GM21423 (cell line): ENCODE measurements at regions not wholly inside any gene's neighbourhood (a gene's known extent, or its start where the extent isn't known, plus 50 kb on each side); places are given as distances from the start of the nearest gene placed in this dataset.

ENCODE experiments used
- ATAC-seq: cut with Tn5 transposase; IDR thresholded peaks from one replicate; pipeline ENCODE4 v1.9.1; 2021; ENCODE audit warnings: mild to moderate bottlenecking, moderate library complexity; ENCODE audit not compliant: unreplicated experiment

- ATAC-seq, result no peak
Measured at GRCh38 chr15:88383354-88383753, 83.8 kb downstream of the MRPL46 start.

- ATAC-seq, result no peak
Measured at GRCh38 chr15:88382482-88382983, 84.7 kb downstream of the MRPL46 start.

- no peak for ATAC-seq
Measured at GRCh38 chr15:88378188-88378637, 89.0 kb downstream of the MRPL46 start.

GRCh38 chr15:88377509-88377908 is 89.7 kb downstream of the MRPL46 start:
- no peak for ATAC-seq

GRCh38 chr15:88376574-88377174 is 90.5 kb downstream of the MRPL46 start:
- ATAC-seq, result no peak

- no peak for ATAC-seq
Measured at GRCh38 chr15:88375234-88375927, 91.8 kb downstream of the MRPL46 start.

GRCh38 chr15:88365124-88365523 is 102.1 kb downstream of the MRPL46 start:
- no peak for ATAC-seq

- no peak for ATAC-seq
Measured at GRCh38 chr15:88348579-88349230, 92.2 kb upstream of the NTRK3 start.

GRCh38 chr15:88345962-88346361 is 89.4 kb upstream of the NTRK3 start:
- no peak for ATAC-seq

GRCh38 chr15:88344786-88345185 is 88.2 kb upstream of the NTRK3 start:
- no peak for ATAC-seq

- ATAC-seq, result no peak
Measured at GRCh38 chr15:88342666-88343065, 86.1 kb upstream of the NTRK3 start.

GRCh38 chr15:88341653-88342052 is 85.1 kb upstream of the NTRK3 start:
- ATAC-seq, result no peak

- no peak for ATAC-seq
Measured at GRCh38 chr15:88341006-88341405, 84.5 kb upstream of the NTRK3 start.

GRCh38 chr15:88337993-88338392 is 81.5 kb upstream of the NTRK3 start:
- no peak for ATAC-seq

GRCh38 chr15:88335074-88335473 is 78.5 kb upstream of the NTRK3 start:
- ATAC-seq, result no peak

GRCh38 chr15:88334436-88334835 is 77.9 kb upstream of the NTRK3 start:
- no peak for ATAC-seq

- ATAC-seq, result peak; percentile 58
Measured at GRCh38 chr15:88331291-88331690, 74.8 kb upstream of the NTRK3 start.

GRCh38 chr15:88326924-88327323 is 70.4 kb upstream of the NTRK3 start:
- no peak for ATAC-seq

GRCh38 chr15:88324741-88325065 is 68.2 kb upstream of the NTRK3 start:
- ATAC-seq, result no peak

- no peak for ATAC-seq
Measured at GRCh38 chr15:88323976-88324740, 67.6 kb upstream of the NTRK3 start.

- no peak for ATAC-seq
Measured at GRCh38 chr15:88323468-88323867, 66.9 kb upstream of the NTRK3 start.
